NCI-H1105 treated with DMSO at 0.1 percent for 48 hours (cell line): ENCODE measurements at regions not wholly inside any gene's neighbourhood (a gene's known extent, or its start where the extent isn't known, plus 50 kb on each side); places are given as distances from the start of the nearest gene placed in this dataset.

ENCODE experiments used
- DNase-seq: peaks from one replicate; lab custom pipeline; 2025; lab: John Stamatoyannopoulos, UW

DNA sequence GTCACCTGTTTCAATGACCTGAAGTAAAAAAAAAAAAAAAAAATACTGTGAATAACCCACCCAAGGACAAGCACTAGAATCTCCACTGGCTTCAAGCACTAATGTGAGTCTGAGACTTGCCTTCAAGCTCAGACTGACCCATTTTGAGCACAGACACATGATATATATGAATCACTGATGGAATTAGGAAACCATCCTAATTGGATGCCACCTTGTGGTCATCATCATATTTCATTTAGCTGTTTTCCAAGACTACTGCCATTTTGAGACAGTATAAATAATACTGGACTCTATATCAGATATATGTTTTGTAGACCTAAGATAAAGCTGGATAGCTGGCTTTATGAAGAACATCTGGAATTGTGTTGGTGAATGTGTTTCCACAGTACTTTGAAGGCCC is 1232.0 kb downstream of the KCNT2 start:
- no peak for DNase-seq

DNA sequence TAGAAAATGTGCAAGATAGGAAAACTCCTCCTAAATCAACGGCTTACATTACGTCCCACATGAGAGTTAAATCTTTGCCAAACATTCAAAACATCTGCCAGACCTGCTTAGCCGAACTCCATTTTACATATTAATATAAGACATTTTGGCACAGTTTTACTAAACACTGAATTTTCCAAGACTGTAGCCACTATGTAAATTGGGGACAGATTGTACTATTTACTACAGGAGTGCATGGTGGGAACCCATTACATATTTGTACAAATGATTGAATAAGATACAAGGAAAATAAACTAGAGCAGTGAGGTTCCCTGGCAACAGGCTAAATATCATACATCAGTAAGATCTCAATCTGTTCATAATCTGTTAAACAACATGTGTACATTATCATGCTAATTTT is 1234.4 kb downstream of the KCNT2 start:
- no peak for DNase-seq

DNA sequence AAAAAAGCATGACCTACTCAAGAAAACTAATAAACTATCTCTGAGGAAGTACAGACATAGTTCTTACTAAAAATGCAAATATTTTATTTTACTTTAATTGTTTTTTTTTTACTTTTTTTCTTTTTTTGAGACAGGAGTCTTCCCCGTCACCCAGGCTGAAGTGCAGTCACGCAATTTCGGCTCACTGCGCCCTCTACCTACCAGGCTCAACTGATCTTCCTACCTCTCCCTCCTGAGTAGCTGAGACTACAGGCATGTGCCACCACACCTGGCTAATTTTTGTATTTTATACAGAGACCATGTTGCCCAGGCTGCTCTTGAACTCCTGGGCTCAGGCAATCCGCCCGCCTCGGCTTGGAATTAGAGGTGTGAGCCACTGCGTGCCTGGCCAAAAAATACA is 1263.1 kb downstream of the KCNT2 start:
- DNase-seq: no peak

DNA sequence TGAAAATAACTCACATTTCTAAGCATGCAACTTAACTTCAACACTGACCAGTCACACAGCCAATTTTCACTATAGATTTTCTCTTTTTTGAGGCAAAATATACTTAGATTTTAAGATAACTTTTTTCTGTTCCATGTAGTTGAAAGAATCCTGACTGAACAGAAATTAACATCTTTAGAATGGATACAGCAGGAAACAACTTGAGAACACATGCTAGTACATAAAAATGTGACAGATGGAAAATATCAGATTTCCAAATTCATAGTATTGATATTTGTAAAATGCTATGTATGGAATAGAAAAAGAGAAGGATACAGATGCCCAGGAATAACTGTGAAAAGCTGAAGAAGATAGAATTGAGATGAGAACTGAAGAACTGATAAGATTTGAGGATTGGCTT is 1270.6 kb downstream of the KCNT2 start:
- DNase-seq: no peak

DNA sequence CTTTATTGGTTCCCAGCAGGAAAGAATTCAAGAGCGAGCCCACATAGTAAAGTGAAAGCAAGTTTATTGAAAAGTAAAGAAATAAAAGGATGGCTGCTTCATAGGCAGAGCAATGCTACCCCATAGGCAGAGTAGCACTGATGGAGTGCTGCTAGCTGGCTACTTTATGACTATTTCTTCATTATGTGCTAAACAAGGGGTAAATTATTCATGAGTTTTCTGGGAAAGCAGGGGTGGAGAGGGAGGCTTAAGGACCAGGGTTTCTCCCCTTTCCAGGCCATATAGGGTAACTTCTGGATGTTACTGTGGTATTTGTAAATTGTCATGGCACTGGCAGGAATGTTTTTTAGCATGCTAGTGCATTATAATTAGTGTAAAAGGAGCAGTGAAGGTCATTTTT is 1271.4 kb downstream of the KCNT2 start:
- DNase-seq: no peak

DNA sequence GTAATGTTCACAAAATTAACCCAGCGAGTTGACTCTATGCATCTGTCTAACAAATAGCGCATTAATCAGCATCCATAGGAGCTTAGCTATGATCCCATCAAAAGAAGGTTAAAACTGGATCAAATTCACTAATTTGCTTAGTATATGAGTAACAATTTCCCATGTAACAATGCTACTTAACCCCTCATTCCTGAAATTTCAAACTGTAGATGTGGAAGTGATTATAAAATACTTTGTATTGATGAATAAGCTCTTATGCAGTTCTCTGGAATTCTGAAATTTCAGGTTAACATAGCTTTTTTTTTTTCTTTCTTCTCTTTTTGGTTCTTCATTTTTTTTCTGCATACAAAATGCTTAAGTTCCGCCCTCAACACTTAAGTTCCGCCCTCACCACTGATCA is 1272.7 kb downstream of the KCNT2 start:
- DNase-seq: no peak

DNA sequence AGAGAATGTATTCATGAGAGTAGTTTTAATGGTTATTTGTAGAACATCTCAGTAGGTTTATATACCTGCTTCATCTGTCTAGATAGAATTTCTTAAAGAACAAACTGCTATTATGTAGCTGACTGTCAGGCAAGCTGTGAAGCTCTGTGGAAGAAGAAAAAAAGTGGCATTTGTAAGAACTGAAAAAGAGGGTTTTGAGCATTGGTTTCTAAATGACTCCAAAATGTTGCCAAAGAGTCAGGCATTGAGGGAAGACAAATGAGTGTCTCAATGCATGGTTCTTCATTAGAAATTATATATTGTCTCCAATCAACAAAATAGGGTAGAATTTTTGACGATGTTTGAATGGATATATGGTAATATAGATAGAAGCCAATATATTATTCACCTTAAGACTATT is 1276.1 kb downstream of the KCNT2 start:
- DNase-seq: no peak

DNA sequence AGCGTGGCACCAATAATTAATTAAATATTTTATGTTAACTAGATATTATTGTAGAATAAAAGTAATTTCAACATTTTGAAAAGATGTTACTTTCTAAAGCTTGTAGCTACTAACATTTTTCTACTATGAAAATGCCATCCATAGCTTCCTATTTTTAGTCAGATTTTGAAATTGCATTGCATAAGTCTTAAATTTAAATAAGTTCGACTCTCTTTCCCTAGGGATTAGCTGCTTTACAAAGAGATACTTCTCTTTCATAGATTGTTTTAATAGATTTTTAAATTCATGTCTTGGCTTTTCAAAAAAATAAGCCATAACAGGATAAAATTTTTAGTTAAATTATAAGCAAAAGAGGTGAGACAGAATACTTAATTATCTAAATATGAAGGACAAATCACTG is 1279.6 kb downstream of the KCNT2 start:
- DNase-seq: no peak

DNA sequence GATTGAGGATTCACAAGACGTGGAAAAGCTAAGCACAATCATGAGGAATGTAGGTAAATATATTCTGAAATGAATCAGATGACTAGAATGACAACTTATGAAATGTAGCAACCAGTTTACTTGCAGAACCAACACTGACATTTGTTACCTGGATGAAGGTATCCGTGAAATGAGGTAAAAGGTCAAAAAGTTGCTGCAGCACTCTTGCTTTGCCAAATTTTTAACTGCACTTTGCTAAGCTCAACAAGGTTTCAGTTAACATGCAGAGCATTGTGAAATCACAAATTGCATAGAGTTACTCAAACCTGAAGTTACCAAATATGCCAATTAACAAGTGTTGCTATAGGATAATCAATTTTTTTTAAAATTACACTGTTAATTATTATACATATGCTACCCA is 1280.1 kb downstream of the KCNT2 start:
- DNase-seq: no peak

DNA sequence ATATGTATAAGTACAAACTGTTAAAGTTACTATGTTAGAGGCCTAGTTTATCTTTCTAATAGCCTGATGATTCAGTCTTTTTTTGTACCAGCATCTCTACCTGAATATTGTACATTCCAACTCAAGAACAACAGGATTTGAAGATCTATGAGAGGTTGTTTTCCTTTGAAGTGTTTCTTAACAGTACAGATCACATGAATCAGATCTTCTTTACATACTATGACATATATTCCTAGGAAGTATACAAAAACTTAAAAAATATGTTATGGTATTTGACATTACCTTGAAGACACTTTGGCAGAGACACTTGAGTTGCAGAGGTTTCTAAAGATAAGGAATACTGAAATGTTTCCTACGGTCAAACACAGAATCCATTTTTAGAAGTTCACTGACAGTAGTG is 1280.9 kb downstream of the KCNT2 start:
- no peak for DNase-seq

DNA sequence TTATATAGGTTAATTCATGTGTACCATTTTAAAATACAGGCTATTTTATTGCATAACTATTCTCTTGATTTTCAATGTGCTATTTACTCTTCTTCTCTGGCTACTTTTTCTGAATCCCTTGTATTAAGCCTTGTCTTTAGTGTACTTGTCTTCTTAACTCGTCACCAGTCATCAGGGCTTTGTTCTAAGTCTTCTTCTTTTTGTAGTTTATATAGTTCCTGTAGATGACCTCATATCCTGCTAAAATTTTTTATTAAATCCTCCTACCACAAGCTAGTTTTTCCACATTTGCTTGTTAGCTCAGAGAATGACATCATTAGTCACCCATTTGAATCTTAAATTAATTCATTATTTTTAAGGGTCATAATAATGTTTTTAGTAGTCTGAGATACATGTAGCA is 1281.9 kb downstream of the KCNT2 start:
- DNase-seq: no peak

DNA sequence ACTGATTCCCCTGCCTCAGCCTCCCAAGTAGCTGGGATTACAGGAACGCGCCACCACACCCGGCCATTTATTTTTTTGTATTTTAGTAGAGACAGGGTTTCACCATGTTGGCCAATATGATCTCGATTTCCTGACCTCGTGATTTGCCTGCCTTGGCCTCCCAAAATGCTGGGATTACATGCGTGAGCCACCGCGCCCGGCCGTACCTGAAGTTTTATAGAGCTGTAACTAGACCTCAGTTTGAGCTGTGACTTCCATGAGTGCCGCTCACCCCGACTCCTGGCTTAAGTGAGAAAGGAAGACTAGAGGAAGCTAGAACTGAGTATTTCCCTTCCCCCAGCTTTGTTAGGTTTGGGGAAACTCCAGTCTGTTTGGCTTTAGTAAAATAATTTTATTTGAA is 1283.1 kb downstream of the KCNT2 start:
- no peak for DNase-seq

DNA sequence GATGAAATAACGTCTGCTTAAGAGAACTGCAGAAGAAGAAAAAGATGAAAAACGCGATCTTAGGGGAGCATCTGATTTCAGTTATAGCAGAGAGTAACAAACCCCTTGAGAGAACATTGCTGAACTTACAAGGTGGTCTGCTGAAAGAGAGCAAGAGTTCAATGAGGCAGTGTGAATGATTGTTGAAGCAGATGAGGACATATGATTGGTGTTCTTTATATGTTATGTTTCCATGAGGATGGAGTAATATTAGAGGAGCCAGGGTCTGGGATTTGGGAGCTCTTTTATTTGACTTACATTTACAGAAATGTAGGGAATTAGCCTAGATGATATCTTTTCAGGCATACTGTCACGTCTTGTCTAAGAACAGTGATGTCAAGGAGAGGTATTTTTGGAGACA is 1302.0 kb downstream of the KCNT2 start:
- no peak for DNase-seq

DNA sequence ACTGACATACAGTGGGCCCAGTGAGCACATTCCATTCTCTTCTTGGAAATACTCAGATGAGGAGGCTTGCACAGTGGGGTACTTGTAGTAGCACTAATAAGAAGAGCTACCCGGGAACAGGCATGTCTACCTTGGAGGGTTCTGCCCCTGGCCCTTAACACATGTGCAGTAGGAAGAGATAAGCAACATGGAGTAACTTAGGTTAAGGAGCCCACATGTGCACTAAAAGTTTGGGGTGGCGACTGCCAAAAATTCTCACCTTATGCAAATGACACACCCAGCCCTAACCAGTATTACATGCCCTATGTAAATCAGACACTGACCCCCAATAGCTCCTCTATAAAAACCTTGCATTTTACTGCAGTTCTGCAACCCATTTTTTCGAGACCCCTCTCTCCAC is 1313.3 kb downstream of the KCNT2 start:
- no peak for DNase-seq

DNA sequence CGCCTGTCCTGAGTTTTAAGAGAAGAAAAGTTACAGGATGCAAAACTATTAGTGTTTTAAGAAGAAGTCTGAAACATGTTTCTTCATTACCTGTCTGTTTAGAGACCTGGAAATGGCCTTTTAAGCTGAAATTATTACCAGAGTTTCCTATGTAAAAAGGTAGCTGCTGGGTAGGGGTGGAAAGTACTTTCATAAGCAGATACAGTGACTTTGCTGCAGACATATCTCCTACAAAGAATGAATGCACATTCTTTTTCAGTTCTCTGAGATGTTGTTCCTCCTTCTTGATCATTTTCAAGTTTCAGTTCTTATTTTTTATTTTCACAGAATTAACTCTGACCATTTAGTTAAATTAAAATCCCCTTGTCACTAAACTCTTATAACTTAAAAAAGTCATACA is 1329.6 kb downstream of the KCNT2 start:
- no peak for DNase-seq

DNA sequence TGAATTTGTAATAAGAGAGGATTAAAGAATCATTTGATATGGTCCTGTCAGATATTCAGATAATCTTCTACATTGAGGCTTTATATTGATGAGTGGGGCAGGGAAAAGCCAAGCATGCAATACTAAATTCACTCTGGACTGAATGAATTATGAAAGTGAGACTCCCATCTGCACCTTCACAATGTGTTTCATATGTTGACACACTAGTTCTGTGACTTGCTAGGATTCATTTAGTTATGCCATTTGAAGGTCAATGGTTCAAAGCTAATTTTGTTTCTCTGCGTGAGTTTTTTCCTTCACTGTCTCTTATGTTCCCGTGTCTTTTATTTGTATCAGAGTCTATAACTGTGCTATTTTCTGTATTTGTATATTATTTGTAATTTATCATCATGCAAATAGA is 1332.5 kb downstream of the KCNT2 start:
- no peak for DNase-seq

DNA sequence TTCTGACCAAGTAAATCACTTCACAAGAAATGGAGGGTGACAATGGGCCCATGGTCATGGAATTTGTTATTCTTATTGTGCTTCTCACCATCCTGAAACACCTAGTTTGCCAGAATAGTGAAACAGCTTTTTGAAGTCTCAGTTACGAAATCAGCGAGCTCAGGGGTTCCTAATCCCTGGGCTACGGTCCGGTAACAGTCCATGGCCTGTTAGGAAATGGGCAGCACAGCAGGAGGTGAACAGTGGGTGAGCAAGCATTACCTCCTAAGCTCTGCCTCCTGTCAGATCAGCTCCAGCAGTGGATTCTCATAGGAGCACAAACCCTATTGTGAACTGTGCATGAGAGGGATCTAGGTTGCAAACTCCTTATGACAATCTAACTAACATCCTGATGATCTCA is 1356.3 kb downstream of the KCNT2 start:
- DNase-seq: no peak

DNA sequence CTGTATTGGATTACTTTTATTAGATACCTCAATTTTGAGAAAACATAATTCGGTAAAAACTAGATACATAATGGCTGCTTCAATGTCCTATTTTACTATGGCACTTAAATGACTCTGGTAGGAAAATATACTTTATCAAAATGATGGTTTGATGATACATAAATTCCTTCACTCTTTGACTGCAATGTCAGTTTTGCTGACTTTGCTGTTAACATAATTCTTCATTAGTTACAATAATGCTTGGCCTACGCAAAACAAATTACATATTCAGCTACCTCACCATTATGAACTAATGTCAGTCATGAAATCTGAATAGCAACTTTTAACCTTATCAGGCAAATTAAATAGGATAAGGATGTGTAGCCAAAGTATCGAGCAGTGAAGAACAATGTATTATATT is 1364.7 kb downstream of the KCNT2 start:
- DNase-seq: no peak

DNA sequence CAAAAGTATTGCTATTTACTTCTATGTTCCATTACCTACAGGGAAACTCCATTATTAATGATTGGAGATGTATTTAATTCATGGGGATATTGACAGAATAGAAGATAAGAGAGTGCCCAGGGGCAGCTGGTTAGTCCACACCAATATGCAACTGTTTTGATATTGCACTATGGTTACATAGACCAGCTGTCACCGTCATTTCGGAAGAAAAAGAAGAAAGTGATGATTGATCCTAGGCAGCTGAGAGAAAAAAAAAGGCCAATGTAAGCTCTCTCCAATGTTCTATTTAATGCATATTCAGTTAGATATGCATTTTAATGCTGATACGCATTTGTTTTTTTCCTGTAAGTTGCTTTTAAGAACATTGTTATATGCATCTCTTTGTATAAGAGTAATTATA is 1367.2 kb downstream of the KCNT2 start:
- no peak for DNase-seq

DNA sequence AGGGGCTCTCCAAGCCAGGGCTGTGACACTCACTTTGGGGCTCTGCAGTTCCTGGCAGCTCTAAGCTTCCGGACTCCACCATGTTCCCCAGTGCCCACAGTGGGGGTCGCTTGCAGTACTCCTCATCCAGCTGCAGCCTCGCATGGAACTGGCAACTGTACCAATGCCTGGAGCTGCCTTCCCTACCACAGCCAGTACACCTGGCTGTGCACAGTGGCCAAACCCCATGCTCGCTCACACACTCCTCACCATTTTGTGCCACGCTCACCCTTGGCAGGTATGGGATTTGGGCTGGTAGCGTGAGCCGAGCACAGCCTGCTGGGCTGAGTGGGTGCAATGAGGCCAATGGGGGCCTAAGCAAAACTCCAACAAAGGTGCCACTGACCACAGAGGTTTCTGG is 1369.9 kb downstream of the KCNT2 start:
- no peak for DNase-seq

DNA sequence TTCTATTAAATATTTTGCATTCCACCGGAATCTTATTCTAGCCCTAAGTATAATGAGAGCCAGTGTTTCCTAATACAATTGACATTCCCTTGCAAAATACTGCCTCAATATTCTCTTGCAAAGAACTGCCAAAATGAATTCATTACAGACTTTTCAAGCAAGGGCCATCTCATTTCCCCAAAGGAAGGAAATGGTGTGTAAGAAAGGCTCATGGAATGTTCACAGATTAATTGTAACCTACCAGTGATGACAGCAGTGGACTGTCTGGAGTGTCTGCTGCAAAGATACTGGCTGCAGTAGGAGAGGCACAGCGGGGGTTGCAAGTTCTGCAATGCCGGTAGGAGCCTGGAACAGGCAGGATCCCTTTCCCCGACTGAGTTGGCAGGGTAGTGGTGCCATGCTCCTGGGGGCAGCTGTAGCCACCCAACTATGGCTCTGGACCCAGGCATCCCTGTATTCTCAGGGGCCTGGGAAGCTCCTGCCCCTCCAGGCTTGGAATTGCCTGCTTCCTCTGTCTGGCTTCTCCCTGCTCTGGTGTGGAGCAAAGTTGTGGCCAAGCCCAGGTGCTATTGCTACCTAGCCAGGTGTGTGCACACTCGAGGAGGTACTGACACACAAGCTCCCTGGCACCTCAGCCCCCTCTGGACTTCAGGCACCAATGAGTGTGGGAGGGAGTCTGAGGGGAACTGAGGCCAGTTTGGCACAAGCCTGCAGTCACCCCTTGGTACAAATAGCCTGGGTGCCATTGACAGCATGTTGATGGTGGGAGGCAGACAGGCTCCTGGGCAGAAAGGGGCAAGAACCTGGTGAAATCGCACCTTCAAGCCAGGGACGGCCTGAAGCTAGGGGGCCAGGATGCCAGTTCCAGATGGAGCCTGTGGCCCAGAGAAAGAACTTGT is 1371.0 kb downstream of the KCNT2 start:
- no peak for DNase-seq

DNA sequence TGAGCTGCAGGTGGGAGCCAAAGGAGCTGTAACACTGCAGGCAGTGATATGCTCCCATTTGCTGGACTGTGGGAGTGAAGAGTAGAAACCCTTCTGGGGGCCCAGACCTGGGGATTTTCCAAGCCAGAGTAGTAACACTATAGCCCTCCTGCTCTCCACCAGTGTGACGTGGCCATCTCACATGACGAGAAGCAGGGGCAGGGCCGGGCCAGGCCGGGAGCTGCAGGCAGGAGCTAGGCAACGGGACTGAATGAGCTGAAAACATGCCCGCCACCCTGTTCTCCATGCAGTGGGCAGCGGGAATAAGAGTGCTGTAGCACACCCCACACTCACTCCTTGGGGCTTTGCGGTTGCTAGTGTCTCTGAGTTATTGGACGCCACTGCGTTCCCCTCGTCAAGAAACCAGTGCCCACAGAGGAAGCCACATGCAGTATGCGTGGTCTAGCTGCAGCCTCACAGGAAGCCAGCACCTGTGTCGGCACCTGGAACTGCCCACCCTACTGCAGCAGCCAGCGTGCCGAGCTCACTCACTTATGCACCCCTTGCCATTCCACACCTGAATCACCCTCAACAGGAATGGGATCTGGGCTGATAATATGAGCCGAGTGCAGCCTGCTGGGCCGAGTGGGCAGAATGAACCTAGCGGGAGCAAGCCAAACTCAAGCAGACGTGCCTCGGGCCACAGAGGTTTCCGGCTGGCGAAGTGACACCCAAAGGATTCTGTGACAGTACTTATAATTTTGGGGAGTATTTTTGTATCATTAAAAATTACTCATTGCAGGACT is 1389.6 kb downstream of the KCNT2 start:
- no peak for DNase-seq

DNA sequence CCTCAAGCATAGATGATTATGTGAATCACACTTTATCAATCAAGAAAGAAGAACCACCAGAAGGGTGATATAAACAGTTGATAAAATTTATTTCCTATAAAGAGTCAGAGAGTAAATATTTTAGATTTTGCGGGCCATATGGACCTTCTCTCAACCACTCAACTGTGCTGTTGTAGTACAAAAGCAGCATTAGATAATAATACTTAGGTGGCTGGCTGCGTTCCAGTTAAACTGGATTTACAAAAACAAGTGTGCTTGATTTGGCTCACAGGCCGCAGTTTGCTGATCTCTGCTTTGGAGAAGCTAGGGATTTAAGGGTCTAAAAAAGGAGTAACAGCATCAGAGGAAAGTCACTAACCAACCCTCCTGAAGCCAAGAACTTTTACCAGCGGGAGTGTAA is 1406.0 kb downstream of the KCNT2 start:
- peak; percentile 42 for DNase-seq

DNA sequence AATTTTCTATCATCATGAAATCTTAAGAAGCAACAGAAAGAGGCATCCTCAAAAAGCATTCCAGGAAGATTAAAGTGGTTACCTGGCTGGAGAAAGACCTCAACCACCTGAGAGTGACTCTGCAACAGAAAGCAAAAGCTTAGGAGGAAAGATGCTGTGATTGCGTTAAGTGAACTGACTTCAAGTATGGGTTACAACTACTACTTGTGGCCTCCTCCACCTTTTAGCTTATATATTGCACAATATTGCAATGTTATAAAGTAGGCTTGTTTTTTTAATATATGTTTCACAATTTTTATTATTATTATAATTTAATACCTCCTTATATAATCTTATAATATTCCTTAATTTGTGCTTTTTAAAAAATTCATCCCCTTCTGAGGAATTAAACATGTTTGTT is 1407.5 kb downstream of the KCNT2 start:
- no peak for DNase-seq
